ENCODE measurements at regions not wholly inside any gene's neighbourhood (a gene's known extent, or its start where the extent isn't known, plus 50 kb on each side); places are given as distances from the start of the nearest gene placed in this dataset.
A peak's percentile ranks its signal among the peaks of the same experiment; 100 is the strongest.

GRCh38 chrX:109873574-109873973 lies 129.3 kb upstream of the TMEM164 start:
- Histone ChIP-seq H3K27ac (no peak overlapping the region), H3K27me3 (no peaks in the 10 kb centered on the region), H3K36me3 (no peaks in the 10 kb centered on the region), H3K4me3 (no peak overlapping the region), H3K9me3 (no peaks in the 10 kb centered on the region), H3K4me1 (peaks cover 0 to 2% (median 0%) of the 10 kb centered on the region in 12 donors)
- no peak for ATAC-seq
- DNase-seq = no peak
- TF ChIP-seq POLR2A (IDR thresholded peaks at IDR 0.05) = no peak
- TF ChIP-seq CTCF (IDR thresholded peaks at IDR 0.05) = no peak
- WGBS, 4 donors = 56 to 73% (median 63%) methylated on average over 1 of the region's 1 CpG
- intact Hi-C loops (cut with DNase I) = no loop called here

- peaks cover 0 to 6% (median 0%) of the 10 kb centered on the region in 12 donors for H3K4me1 ChIP-seq
- ATAC-seq = no peak
- H3K36me3 ChIP-seq = no peaks in the 10 kb centered on the region
- no peak overlapping the region for H3K27ac ChIP-seq
- no peaks in the 10 kb centered on the region for H3K9me3 ChIP-seq
- no peaks in the 10 kb centered on the region for H3K27me3 ChIP-seq
- H3K4me3 ChIP-seq = no peak overlapping the region
- TF ChIP-seq CTCF (IDR thresholded peaks at IDR 0.05) = no peak
- no peak for TF ChIP-seq POLR2A (IDR thresholded peaks at IDR 0.05)
- DNase-seq = no peak
- intact Hi-C loops (cut with DNase I) = no loop called here
- WGBS, 4 donors = 77 to 93% (median 90%) methylated on average over 6 of the region's 6 CpGs
These were observed 128.9 kb upstream of the TMEM164 start for GRCh38 chrX:109873983-109874382.

DNA sequence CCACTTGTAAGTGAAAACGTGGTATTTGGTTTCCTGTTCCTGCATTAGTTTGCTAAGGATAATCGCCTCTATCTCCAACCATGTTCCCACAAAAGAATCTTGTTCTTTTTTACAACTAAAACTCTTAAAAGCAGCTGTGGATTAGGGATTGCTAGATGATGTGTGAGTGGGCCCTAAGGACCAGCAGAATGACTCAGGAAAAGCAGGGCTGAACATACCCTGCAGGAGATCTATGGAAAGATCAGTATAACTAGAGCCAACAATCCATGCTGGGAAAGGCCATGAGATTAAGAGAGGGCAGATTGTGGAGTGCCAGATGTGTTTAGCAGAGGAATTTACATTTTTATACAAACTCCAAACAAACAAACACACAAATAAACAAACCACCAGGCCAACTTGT lies 128.4 kb upstream of the TMEM164 start:
- H3K27ac ChIP-seq = no peak overlapping the region

GRCh38 chrX:109875831-109876230 lies 127.1 kb upstream of the TMEM164 start:
- no peak overlapping the region for H3K4me3 ChIP-seq
- H3K27me3 ChIP-seq = no peaks in the 10 kb centered on the region
- H3K36me3 ChIP-seq = no peaks in the 10 kb centered on the region
- DNase-seq = no peak
- no peaks in the 10 kb centered on the region for H3K9me3 ChIP-seq
- no peak overlapping the region for H3K27ac ChIP-seq
- no peak for ATAC-seq
- TF ChIP-seq CTCF (IDR thresholded peaks at IDR 0.05) (no peak), POLR2A (IDR thresholded peaks at IDR 0.05) (no peak)
- intact Hi-C loops (cut with DNase I) = no loop called here
- peaks cover 0 to 7% (median 0%) of the 10 kb centered on the region in 12 donors for H3K4me1 ChIP-seq
- 93 to 98% (median 97%) methylated on average over 9 to 30 of the region's 30 CpGs for WGBS, 4 donors

More for the DNA sequence above, 128.4 kb upstream of the TMEM164 start:
- no peak for DNase-seq
- intact Hi-C loops (cut with DNase I) = no loop called here
- TF ChIP-seq CTCF (IDR thresholded peaks at IDR 0.05) = no peak
- no peak for TF ChIP-seq POLR2A (IDR thresholded peaks at IDR 0.05)
- no peaks in the 10 kb centered on the region for H3K27me3 ChIP-seq
- ATAC-seq = peak in 1 of 4 donors; percentile 36
- peaks cover 0 to 7% (median 0%) of the 10 kb centered on the region in 12 donors for H3K4me1 ChIP-seq
- no peaks in the 10 kb centered on the region for H3K9me3 ChIP-seq
- 52 to 68% (median 61%) methylated on average over 2 of the region's 2 CpGs for WGBS, 4 donors
- no peaks in the 10 kb centered on the region for H3K36me3 ChIP-seq
- H3K4me3 ChIP-seq = no peak overlapping the region
